Mesendoderm (in vitro differentiated cells): ENCODE measurements at regions not wholly inside any gene's neighbourhood (a gene's known extent, or its start where the extent isn't known, plus 50 kb on each side); places are given as distances from the start of the nearest gene placed in this dataset.

Source experiments
- DNase-seq: peaks from one replicate; pipeline ENCODE4 v3.0.0; 2013
- H2AK5ac ChIP-seq: 2 replicates; pipeline ENCODE4 v1.6.1; 2013; ENCODE audit warnings: low read length, inconsistent platforms
- H2BK120ac ChIP-seq: 2 replicates; pipeline ENCODE4 v1.6.1; 2013; ENCODE audit warnings: low read depth, mild to moderate bottlenecking, low read length, moderate library complexity, mixed read lengths
- H2BK15ac ChIP-seq: replicated peaks from 2 replicates; pipeline ENCODE4 v1.6.1; 2013; ENCODE audit warnings: low read depth, mild to moderate bottlenecking, moderate library complexity
- H2BK5ac ChIP-seq: 2 replicates; pipeline ENCODE4 v1.6.1; 2013; ENCODE audit warnings: low read length, inconsistent platforms
- H3K18ac ChIP-seq: 2 replicates; pipeline ENCODE4 v1.6.1; 2013; ENCODE audit warnings: mild to moderate bottlenecking, low read length, mixed read lengths
- H3K23ac ChIP-seq: one replicate; pipeline ENCODE4 v1.6.1; 2013; ENCODE audit warnings: low read length
- H3K27ac ChIP-seq: 2 replicates; pipeline ENCODE4 v1.5.1; 2013; ENCODE audit warnings: low read depth, mild to moderate bottlenecking, inconsistent platforms, low read length, moderate library complexity
- H3K27me3 ChIP-seq: 2 replicates; pipeline ENCODE4 v1.6.1; 2013; ENCODE audit warnings: low read length, control low read depth, mild to moderate bottlenecking, inconsistent platforms; ENCODE audit not compliant: insufficient read depth, poor library complexity
- H3K36me3 ChIP-seq: 2 replicates; pipeline ENCODE4 v1.6.1; 2013; ENCODE audit warnings: low read length, inconsistent platforms; ENCODE audit not compliant: control insufficient read depth, insufficient read depth
- H3K4ac ChIP-seq: one replicate; pipeline ENCODE4 v1.6.1; 2013; ENCODE audit warnings: low read depth, mild to moderate bottlenecking, low read length, moderate library complexity
- H3K4me1 ChIP-seq: 2 replicates; pipeline ENCODE4 v1.6.1; 2013; ENCODE audit warnings: low read depth, low read length, inconsistent platforms; ENCODE audit not compliant: control insufficient read depth
- H3K4me2 ChIP-seq: 2 replicates; pipeline ENCODE4 v1.6.1; 2013; ENCODE audit warnings: low read length
- H3K4me3 ChIP-seq: 2 replicates; pipeline ENCODE4 v1.5.1; 2013; ENCODE audit warnings: mild to moderate bottlenecking, low read length
- H3K56ac ChIP-seq: one replicate; pipeline ENCODE4 v1.6.1; 2013; ENCODE audit warnings: low read length
- H3K79me1 ChIP-seq: 2 replicates; pipeline ENCODE4 v1.6.1; 2013; ENCODE audit warnings: low read length, inconsistent platforms
- H3K79me2 ChIP-seq: 2 replicates; pipeline ENCODE4 v1.6.1; 2013; ENCODE audit warnings: mild to moderate bottlenecking, low read length; ENCODE audit not compliant: control insufficient read depth, insufficient read depth
- H3K9ac ChIP-seq: 2 replicates; pipeline ENCODE4 v1.6.1; 2013; ENCODE audit warnings: low read length, inconsistent platforms
- H4K5ac ChIP-seq: one replicate; pipeline ENCODE4 v1.6.1; 2013; ENCODE audit warnings: low read length
- H4K8ac ChIP-seq: one replicate; pipeline ENCODE4 v1.6.1; 2013; ENCODE audit warnings: low read depth, mild to moderate bottlenecking, control low read depth, low read length, moderate library complexity
- WGBS: extraction: QIAGEN DNeasy Blood & Tissue Kit; methylation state at CpG from one replicate; pipeline ENCODE4 v1.1.7; 2013; ENCODE audit warnings: low lambda C conversion rate, missing lambda C conversion rate; ENCODE audit not compliant: insufficient coverage; ENCODE audit errors: extremely low coverage; 5-methylcytosine and 5-hydroxymethylcytosine counted together

- Histone ChIP-seq H2AK5ac (no peak overlapping the region), H3K79me1 (no peaks in the 10 kb centered on the region), H2BK15ac (no peak overlapping the region), H4K5ac (no peak overlapping the region), H3K4ac (no peak overlapping the region), H3K56ac (no peak overlapping the region), H3K4me3 (no peak overlapping the region), H3K79me2 (no peaks in the 10 kb centered on the region), H3K4me1 (no peaks in the 10 kb centered on the region), H3K27me3 (no peaks in the 10 kb centered on the region), H3K18ac (no peak overlapping the region), H2BK120ac (no peak overlapping the region), H2BK5ac (no peak overlapping the region), H4K8ac (no peak overlapping the region), H3K27ac (no peak overlapping the region), H3K4me2 (no peak overlapping the region), H3K9ac (no peak overlapping the region), H3K36me3 (no peaks in the 10 kb centered on the region), H3K23ac (no peak overlapping the region)
- WGBS = no CpG with 5 or more reads among the region's 3 CpGs
- DNase-seq = no peak
Measured at GRCh38 chr5:8848997-8849594, 696.8 kb downstream of the SEMA5A start.

DNA sequence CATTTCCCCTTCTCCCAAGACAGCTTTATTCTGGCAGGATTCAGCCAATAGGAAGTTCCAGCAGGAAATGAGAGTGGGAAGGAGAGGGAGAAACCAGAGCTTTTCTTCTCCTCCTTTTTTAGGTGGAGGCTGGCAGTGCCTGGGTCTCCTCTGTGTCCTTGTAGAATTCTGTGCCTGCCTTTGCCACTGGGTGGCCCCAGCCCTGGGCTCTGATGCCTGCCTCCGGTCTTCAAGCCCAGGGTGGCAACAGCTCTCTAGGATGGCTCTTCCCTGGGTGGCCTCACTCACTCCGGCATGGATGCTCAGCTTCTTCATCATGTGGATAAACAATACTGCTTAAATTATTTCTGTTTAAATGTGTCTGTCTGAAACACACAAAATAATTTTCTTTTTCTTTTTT, 694.8 kb downstream of the SEMA5A start:
- Histone ChIP-seq H2BK15ac (no peak overlapping the region), H3K79me2 (no peaks in the 10 kb centered on the region), H3K23ac (no peak overlapping the region), H3K9ac (no peak overlapping the region), H2BK120ac (no peak overlapping the region), H3K56ac (no peak overlapping the region), H3K4me3 (no peak overlapping the region), H2AK5ac (no peak overlapping the region), H3K36me3 (no peaks in the 10 kb centered on the region), H3K27me3 (no peaks in the 10 kb centered on the region), H4K8ac (no peak overlapping the region), H3K4me2 (no peak overlapping the region), H2BK5ac (no peak overlapping the region), H3K18ac (no peak overlapping the region), H3K27ac (no peak overlapping the region), H3K4me1 (no peaks in the 10 kb centered on the region), H4K5ac (no peak overlapping the region), H3K79me1 (no peaks in the 10 kb centered on the region), H3K4ac (no peak overlapping the region)
- peak; percentile 22 for DNase-seq
- no CpG with 5 or more reads among the region's 2 CpGs for WGBS

DNA sequence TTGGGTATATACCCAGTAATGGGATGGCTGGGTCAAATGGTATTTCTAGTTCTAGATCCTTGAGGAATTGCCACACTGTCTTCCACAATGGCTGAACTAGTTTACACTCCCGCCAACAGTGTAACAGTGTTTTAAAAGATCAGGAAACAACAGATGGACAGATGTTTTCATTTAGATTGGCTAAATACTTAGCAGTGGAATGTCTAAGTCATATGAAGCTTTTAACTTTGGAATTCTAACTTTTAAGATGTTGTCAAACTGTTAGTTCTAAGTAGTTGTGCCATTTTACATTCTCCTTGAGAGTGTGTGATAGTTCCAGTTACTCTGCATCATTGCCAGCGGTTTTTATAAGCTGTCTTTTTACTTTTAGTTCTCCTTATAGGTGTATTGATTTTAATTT, 688.8 kb downstream of the SEMA5A start:
- H3K79me1 ChIP-seq = no peaks in the 10 kb centered on the region
- no peaks in the 10 kb centered on the region for H3K27me3 ChIP-seq
- no peaks in the 10 kb centered on the region for H3K79me2 ChIP-seq
- H3K27ac ChIP-seq = no peak overlapping the region
- no peak overlapping the region for H3K18ac ChIP-seq
- no peaks in the 10 kb centered on the region for H3K36me3 ChIP-seq
- H2BK5ac ChIP-seq = no peak overlapping the region
- no peak overlapping the region for H2AK5ac ChIP-seq
- no peak overlapping the region for H2BK15ac ChIP-seq
- H4K8ac ChIP-seq = no peak overlapping the region
- no peak overlapping the region for H3K4ac ChIP-seq
- no peak for DNase-seq
- no peak overlapping the region for H2BK120ac ChIP-seq
- no peak overlapping the region for H3K23ac ChIP-seq
- no peak overlapping the region for H3K4me3 ChIP-seq
- no peak overlapping the region for H3K9ac ChIP-seq
- no CpG with 5 or more reads among the region's 2 CpGs for whole genome bisulfite sequencing
- H3K56ac ChIP-seq = no peak overlapping the region
- H3K4me2 ChIP-seq = no peak overlapping the region
- H3K4me1 ChIP-seq = no peaks in the 10 kb centered on the region
- H4K5ac ChIP-seq = no peak overlapping the region

DNA sequence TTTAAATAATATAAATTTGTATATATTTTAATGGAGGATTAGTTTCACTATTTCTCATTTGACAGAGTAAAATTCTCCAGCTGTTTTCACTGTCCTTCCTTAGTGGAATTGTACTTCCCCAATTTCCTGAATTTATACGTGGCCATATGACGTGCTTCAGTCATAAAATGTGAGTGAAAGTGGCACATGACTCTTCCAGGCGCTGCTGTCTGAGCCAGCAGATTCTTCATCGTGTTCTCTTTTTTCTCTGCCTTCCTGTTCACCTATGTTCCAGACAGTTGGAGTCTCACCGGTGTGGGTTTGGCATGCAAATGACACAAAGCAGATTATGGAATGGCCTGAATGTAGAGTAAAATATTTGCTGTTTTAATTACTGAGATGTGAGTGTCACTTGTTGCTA, 684.1 kb downstream of the SEMA5A start:
- H3K4me1 ChIP-seq = no peaks in the 10 kb centered on the region
- no peak overlapping the region for H2BK5ac ChIP-seq
- H3K4me3 ChIP-seq = no peak overlapping the region
- H4K5ac ChIP-seq = no peak overlapping the region
- no peak overlapping the region for H3K23ac ChIP-seq
- H3K4me2 ChIP-seq = no peak overlapping the region
- no peaks in the 10 kb centered on the region for H3K27me3 ChIP-seq
- DNase-seq = no peak
- no peak overlapping the region for H3K18ac ChIP-seq
- no peaks in the 10 kb centered on the region for H3K79me2 ChIP-seq
- no peak overlapping the region for H4K8ac ChIP-seq
- H3K9ac ChIP-seq = no peak overlapping the region
- WGBS = no CpG with 5 or more reads among the region's 5 CpGs
- H3K56ac ChIP-seq = no peak overlapping the region
- no peak overlapping the region for H2BK120ac ChIP-seq
- H3K4ac ChIP-seq = no peak overlapping the region
- no peak overlapping the region for H2BK15ac ChIP-seq
- no peaks in the 10 kb centered on the region for H3K36me3 ChIP-seq
- H3K79me1 ChIP-seq = no peaks in the 10 kb centered on the region
- no peak overlapping the region for H2AK5ac ChIP-seq
- H3K27ac ChIP-seq = no peak overlapping the region

DNA sequence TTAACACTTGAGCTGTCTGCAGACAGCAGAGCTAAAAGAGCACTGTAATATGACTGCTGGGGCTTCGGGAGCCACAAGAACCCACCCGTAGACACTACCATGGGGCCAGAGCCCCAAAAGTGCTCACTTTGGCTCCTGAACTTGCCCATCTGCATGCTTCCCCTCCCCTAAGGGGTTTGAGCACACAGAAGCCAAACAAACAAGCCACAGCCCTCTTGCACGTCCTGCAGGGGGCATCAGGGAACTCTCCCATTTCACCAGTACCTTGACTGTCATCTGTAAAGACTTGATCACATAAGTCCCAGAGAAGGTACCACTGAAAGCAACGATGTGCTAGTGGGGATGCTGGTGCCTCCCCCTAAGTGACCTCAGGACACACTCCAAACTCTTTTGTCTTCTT, 681.8 kb downstream of the SEMA5A start:
- Histone ChIP-seq H3K27ac (no peak overlapping the region), H3K4me3 (no peak overlapping the region), H2BK5ac (no peak overlapping the region), H3K79me1 (no peaks in the 10 kb centered on the region), H2BK15ac (no peak overlapping the region), H2AK5ac (no peak overlapping the region), H3K9ac (no peak overlapping the region), H2BK120ac (no peak overlapping the region), H4K5ac (no peak overlapping the region), H3K4me2 (no peak overlapping the region), H3K4me1 (no peaks in the 10 kb centered on the region), H3K18ac (no peak overlapping the region), H3K56ac (no peak overlapping the region), H3K4ac (no peak overlapping the region), H3K23ac (no peak overlapping the region), H4K8ac (no peak overlapping the region), H3K27me3 (no peaks in the 10 kb centered on the region), H3K79me2 (no peaks in the 10 kb centered on the region), H3K36me3 (no peaks in the 10 kb centered on the region)
- no CpG with 5 or more reads among the region's 4 CpGs for WGBS
- DNase-seq = peak; percentile 83

DNA sequence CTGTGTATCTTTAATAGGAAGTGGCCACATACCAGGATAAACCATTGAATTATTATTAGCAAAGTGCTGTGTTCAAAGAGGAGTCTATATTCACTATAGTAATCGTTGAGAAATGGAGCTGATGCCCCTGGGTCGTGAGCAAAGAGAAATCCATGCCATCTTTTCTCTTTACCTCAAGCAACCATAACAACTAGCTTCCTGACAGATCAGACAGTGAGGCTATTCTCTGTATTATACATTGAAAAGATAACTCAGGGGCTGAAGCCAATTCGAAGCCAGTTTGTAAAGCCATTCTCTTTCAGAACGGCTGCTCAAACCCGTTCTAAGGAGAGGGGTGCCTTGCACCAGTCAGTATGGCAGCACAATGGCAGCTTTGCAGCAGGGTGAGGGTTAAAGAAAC, 680.6 kb downstream of the SEMA5A start:
- Histone ChIP-seq H2BK120ac (no peak overlapping the region), H3K56ac (no peak overlapping the region), H3K4me1 (peaks cover under 1% of the 10 kb centered on the region), H3K36me3 (no peaks in the 10 kb centered on the region), H2BK15ac (no peak overlapping the region), H3K18ac (no peak overlapping the region), H3K79me1 (no peaks in the 10 kb centered on the region), H4K5ac (no peak overlapping the region), H3K9ac (no peak overlapping the region), H2AK5ac (no peak overlapping the region), H3K23ac (no peak overlapping the region), H3K4ac (no peak overlapping the region), H4K8ac (no peak overlapping the region), H3K27ac (no peak overlapping the region), H3K4me2 (no peak overlapping the region), H3K4me3 (no peak overlapping the region), H3K79me2 (no peaks in the 10 kb centered on the region), H3K27me3 (no peaks in the 10 kb centered on the region), H2BK5ac (no peak overlapping the region)
- no peak for DNase-seq
- no CpG with 5 or more reads among the region's 5 CpGs for WGBS
